Activated T-cell treated with anti-CD3 and anti-CD28 coated beads for 48 hours (primary cell): ENCODE measurements at regions not wholly inside any gene's neighbourhood (a gene's known extent, or its start where the extent isn't known, plus 50 kb on each side); places are given as distances from the start of the nearest gene placed in this dataset.
"Not testable (repeated sequence)": the region's sequence is repeated elsewhere in the genome, so short reads cannot be mapped to it uniquely, and the experiment has no call there.

Experiments used
- DNase-seq: peaks from one replicate; pipeline ENCODE4 v3.0.0-alpha.2; 2020; ENCODE audit warnings: low read depth

- no peak for DNase-seq
These were observed 401.2 kb upstream of the PROX1 start for GRCh38 chr1:213586587-213586972.

- DNase-seq: no peak
These were observed 391.0 kb upstream of the PROX1 start for GRCh38 chr1:213596729-213597128.

- no peak for DNase-seq
These were observed 389.5 kb upstream of the PROX1 start for GRCh38 chr1:213598263-213598662.

GRCh38 chr1:213600879-213601278 is 386.9 kb upstream of the PROX1 start:
- DNase-seq: no peak

- not testable (repeated sequence) for DNase-seq
These were observed 386.1 kb upstream of the PROX1 start for GRCh38 chr1:213601705-213602104.

GRCh38 chr1:213602796-213603486 is 384.8 kb upstream of the PROX1 start:
- no peak for DNase-seq

- DNase-seq: no peak
These were observed 383.3 kb upstream of the PROX1 start for GRCh38 chr1:213604477-213604876.

GRCh38 chr1:213605732-213606131 is 382.0 kb upstream of the PROX1 start:
- DNase-seq: no peak

- DNase-seq: no peak
These were observed 381.4 kb upstream of the PROX1 start for GRCh38 chr1:213606252-213606820.

- DNase-seq: no peak
These were observed 374.2 kb upstream of the PROX1 start for GRCh38 chr1:213613549-213613948.

GRCh38 chr1:213615226-213615916 is 372.4 kb upstream of the PROX1 start:
- DNase-seq: no peak

- no peak for DNase-seq
These were observed 370.6 kb upstream of the PROX1 start for GRCh38 chr1:213617133-213617532.

GRCh38 chr1:213618094-213618493 is 369.7 kb upstream of the PROX1 start:
- DNase-seq: no peak

GRCh38 chr1:213619026-213619425 is 368.7 kb upstream of the PROX1 start:
- no peak for DNase-seq

- no peak for DNase-seq
These were observed 366.7 kb upstream of the PROX1 start for GRCh38 chr1:213621077-213621476.

- DNase-seq: peak; percentile 3
These were observed 365.3 kb upstream of the PROX1 start for GRCh38 chr1:213622365-213623063.

GRCh38 chr1:213623064-213623581 is 364.6 kb upstream of the PROX1 start:
- DNase-seq: no peak

- no peak for DNase-seq
These were observed 363.9 kb upstream of the PROX1 start for GRCh38 chr1:213623862-213624261.

GRCh38 chr1:213636778-213637177 is 351.0 kb upstream of the PROX1 start:
- DNase-seq: not testable (repeated sequence)

- no peak for DNase-seq
These were observed 346.5 kb upstream of the PROX1 start for GRCh38 chr1:213641312-213641711.

GRCh38 chr1:213643360-213643759 is 344.4 kb upstream of the PROX1 start:
- DNase-seq: no peak

- DNase-seq: no peak
These were observed 339.7 kb upstream of the PROX1 start for GRCh38 chr1:213647864-213648650.
